NCI-H446 (cell line): ENCODE measurements at regions not wholly inside any gene's neighbourhood (a gene's known extent, or its start where the extent isn't known, plus 50 kb on each side); places are given as distances from the start of the nearest gene placed in this dataset.
"Not testable (repeated sequence)": the region's sequence is repeated elsewhere in the genome, so short reads cannot be mapped to it uniquely, and the experiment has no call there.

Experiments
- DNase-seq, 2 experiments: peaks; one replicate each; lab custom pipeline; 2025; lab: John Stamatoyannopoulos, UW

- no peak for DNase-seq
These were observed 1124.0 kb upstream of the TMEM132C start for GRCh38 chr12:127143020-127143419.

- no peak for DNase-seq
These were observed 1122.2 kb upstream of the TMEM132C start for GRCh38 chr12:127144770-127145169.

GRCh38 chr12:127145241-127145928, 1121.6 kb upstream of the TMEM132C start:
- DNase-seq, result no peak

DNA sequence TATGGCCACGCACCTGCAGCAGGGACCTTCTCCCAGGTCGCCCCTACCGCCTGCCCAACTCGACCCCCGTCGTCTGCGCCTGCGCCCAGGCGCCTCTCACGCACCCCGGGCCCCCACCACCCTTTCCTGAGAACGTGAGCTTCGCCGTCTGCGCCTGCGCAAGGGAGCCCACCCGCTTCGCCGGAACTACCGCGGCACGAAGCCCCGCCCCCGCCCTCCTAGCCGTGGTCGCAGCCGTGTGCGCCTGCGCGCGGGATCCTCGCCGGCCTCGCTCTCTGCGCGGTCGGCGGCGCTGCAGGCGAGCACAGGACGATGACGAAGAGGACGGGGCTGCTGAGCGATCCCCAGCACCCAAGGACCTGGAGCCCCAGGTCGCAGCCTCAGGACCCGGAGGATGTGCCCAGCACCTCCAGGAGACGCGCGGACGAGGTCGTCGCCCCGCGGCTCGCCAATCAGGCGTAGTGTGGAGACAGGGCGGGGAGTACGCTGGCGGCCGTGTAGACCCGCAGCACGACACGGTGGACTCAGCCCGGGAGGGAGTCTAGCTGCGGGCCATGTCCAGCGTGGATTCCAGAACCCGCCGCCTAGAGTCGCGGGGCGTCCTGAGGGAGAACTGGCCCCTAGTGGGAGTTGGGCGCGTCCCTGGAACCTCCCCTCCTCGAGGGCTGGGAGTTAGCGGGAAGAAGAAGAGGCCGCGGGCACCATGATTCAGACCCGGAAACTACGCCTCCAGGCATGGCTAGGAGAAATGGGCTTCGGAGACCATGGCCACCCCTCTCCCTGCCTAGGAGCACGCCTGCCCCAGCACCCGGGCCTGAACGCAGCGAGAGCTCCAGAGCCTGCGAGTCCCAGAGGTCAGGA, 1120.8 kb upstream of the TMEM132C start:
- no peak for DNase-seq

- DNase-seq, result no peak
These were observed 1119.8 kb upstream of the TMEM132C start for GRCh38 chr12:127146991-127147718.

DNA sequence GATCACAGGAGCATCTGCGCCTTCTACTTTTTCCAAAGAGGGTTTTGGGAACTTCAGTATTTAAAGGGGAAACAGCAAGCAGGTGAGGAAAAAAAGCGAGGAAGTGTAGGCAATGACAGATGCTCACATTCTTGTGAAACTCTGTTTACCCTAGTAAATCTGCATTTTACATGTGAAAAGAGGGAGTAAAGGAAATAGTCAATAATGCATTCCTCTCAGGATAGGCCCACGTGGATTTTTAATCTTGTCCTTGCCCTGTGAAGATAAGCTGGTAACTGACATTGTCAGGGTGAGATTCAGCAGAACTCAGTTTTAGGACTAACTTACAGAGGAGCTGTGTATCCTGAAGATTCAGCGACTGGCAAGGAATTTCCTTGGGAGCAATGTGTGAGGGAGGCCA, 1119.2 kb upstream of the TMEM132C start:
- DNase-seq, result no peak

DNA sequence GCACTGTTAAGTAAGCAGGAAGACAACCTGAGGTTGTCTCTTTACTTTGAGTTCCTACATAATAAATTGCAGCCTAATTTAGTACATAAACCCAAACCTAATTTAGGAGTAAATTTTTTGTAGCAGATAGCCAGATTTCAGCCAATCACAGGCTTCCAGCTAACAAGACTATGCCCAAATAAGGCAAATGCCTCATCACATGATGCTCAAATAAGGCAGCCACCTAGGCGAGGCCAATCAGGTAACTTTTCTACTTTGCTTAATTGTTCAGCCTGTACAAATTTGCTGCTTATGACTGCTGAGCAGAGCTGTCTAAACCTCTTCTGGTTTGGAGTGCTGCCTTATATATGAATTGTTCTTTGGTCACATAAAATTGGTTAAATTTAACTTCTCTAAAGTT, 1118.7 kb upstream of the TMEM132C start:
- no peak for DNase-seq

DNA sequence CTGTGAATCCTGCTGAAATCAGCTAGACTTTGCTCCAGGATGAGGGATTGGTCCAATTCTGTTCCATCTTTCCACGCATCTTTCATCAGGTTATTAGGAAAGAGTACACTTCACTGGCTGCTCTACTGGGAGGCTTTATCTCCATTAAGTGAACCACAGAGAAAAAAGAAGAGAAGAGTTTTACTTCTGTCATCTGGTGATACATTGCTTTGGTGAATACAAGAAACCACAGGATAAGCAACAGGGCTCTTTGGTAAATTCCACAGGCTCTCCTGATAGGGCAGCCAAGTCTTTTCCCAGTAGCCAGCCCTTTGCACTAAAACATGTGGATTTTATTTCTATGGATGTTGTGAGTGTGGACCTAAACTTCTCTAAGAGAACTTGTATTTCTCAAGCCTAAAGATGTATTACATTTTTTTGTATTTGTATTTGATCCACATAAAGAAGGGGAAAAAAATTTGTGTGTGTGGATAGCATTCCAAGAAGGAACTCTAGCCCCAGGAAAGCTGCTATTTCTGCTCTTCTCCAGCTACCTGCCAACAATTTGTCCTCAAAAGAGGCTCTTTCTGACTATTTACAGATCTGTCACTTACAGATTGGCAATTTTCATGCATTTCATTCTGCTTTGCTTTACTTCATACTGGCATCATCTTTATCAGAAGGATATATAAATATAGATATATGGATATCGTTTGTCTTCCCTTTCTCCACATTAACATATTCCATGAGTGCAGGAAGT, 1117.6 kb upstream of the TMEM132C start:
- no peak for DNase-seq

GRCh38 chr12:127150028-127150427, 1116.9 kb upstream of the TMEM132C start:
- no peak for DNase-seq

- no peak for DNase-seq
These were observed 1116.5 kb upstream of the TMEM132C start for GRCh38 chr12:127150479-127150878.

DNA sequence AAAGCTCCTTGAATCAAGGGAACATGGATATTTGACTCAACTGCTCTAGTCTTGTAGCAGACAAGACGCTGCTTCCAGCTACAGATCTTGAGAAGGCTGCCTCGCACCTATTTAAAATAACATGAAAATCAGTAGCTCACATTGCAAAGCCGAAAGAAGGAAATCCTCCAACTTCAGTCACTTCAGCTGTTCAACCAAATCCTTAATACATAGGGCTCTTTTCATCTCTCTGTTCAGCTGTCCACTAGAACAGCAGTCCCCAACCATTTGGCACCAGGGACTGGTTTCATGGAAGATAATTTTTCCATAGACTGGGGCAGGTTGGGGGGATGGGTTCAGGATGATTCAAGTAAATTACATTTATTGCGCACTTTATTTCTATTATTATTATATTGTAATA, 1116.0 kb upstream of the TMEM132C start:
- DNase-seq, result no peak

DNA sequence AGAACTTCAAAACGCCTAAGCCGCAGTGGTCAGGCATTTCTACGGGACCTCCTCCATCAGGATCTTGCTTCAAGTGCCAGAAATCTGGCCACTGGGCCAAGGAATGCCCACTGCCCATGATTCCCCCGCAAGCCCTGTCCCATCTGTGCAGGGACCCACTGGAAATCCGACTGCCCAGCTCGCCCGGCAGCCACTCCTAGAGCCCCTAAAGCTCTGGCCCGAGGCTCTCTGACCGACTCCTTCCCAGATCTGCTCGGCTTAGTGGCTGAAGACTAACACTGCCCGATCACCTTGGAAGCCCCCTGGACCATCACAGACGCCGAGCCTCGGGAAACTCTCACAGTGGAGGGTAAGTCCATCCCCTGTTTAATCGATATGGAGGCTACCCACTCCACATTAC, 1113.0 kb upstream of the TMEM132C start:
- no peak for DNase-seq

DNA sequence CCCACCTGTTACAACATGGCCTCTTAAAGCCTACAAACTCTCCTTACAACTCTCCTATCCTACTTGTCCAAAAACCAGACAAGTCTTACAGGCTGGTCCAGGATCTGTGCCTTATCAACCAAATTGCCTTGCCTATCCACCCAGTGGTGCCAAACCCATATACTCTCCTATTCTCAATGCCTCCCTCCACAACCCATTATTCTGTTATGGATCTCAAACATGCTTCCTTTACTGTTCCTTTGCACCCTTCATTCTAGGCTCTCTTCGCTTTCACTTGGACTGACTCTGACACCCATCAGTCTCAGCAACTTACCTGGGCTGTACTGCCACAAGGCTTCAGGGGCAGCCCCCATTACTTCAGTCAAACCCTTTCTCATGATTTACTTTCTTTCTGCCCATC, 1112.1 kb upstream of the TMEM132C start:
- DNase-seq, result not testable (repeated sequence)

DNA sequence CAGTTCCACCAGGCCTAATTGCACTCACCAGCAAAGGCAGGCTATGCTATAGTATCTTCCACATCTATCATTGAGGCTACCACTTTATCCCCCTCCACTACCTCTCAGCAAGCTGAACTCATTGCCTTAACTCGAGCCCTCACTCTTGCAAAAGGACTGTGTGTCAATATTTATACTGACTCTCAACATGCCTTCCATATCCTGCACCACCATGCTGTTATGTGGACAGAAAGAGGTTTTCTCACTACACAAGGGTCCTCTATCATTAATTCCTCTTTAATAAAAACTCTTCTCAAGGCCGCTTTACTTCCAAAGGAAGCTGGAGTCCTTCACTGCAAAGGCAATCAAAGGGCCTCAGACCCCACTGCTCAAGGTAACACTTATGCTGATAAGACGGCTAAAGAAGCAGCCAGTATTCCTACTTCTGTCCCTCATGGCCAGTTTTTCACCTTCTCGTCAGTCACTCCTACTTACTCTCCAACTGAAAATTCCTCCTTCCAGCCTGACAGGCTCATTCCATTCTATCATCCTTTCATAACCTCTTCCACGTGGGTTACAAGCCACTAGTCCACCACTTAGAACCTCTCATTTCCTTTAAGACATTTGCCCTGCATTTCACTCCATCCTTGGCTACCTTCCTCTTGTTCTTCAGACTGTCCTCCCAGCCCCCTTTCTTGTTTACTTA, 1110.9 kb upstream of the TMEM132C start:
- not testable (repeated sequence) for DNase-seq

DNA sequence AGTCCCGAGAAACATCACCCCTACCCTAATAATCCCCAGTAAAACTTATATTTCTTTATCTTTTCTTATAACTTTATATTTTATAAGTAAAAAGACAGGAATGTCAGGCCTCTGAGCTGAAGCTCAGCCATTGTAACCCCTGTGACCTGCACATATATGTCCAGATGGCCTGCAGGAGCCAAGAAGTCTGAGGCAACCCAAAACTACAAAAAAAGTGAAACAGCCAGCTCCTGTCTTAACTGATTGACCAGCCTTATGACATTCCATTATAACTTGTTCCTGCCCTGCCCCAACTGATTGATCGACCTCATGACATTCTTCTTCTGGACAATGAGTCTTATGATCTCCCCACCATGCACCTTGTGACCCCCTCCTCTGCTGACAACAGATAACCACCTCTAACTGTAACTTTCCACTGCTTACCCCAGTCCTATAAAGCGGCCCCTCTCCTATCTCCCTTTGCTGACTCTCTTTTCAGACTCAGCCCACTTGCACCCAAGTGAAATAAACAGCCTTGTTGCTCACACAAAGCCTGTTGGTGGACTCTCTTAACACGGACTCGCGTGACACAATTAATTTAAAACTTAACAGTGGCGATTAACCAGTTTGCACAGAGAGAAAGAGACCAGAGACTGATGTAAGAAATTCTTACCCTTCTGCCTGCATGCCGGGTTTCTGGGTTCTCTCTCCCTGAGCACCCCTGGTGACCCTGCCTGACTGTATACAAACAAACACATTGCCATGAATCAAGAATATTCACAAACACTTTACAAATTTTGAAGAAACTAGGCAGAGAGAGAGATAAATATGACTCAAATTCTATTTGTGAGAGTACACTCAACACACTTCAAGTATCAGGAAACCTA, 1109.2 kb upstream of the TMEM132C start:
- not testable (repeated sequence) for DNase-seq

DNA sequence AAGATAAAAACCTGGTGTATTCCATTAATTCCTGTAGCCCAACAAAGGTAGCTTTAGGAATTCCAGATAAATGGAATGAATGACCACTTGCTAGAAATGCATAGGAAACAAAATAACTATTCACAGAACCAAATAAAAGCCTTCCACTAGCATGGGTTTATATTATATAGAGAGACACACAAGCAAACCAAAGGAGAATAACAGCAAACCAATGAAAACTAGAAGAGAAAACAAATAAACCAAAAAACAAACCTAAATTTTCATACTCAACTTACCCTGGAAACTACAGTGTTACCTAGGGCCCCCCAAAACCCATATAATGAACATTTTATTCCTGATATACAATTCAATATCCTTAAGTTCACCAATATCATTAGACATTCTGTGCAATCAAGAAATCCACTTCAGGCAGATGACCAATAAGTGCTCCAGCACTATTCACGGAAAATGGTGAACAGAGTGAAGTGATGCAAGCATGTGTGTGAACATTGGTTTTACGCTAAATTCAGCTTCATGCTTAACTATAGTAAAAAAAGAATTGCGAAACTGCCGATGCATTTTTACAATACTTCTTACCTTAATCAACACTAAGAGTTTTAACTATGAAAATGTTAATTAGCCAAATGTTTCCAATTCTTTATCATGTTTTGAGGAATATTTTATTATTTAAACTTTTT, 1108.4 kb upstream of the TMEM132C start:
- DNase-seq, result no peak

GRCh38 chr12:127161466-127161865, 1105.5 kb upstream of the TMEM132C start:
- no peak for DNase-seq

DNA sequence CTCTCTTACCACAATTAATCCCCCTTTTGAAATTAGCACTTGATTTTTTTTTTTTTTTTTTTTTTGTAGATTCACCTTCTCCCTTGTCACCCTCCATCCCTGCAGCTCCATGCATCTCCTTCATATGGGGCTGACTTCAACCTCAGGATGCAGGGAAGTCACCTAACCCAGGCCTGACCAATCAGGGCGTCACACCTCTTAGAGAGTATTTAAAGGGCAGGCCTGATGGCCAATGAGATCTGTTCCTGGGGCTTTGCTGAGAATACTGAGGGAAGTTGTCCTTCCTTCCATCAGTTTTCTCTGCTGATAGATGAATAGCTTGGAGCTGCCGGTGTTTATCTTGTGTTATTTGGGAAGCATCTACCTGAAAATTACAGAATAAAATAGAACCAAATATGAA, 1104.7 kb upstream of the TMEM132C start:
- no peak for DNase-seq

GRCh38 chr12:127162902-127163301, 1104.1 kb upstream of the TMEM132C start:
- DNase-seq, result no peak
